Endothelial cell of umbilical vein (primary cell): ENCODE measurements at regions not wholly inside any gene's neighbourhood (a gene's known extent, or its start where the extent isn't known, plus 50 kb on each side); places are given as distances from the start of the nearest gene placed in this dataset.

Experiments
- BruUV-seq: library from RNA; stranded (reverse); fragments of 400-500 nt; replicated peaks from 2 replicates; lab custom pipeline; 2021; lab: Mats Ljungman, UMichigan
- CTCF ChIA-PET: fragments of 300-600, 350-600 bp; sonication (Branson Sonifier 250); formaldehyde crosslinking; loops from one replicate; lab custom pipeline; 2021; ENCODE audit warnings: antibody characterized with exemption, inconsistent platforms; lab: Charles Lee
- POLR2A ChIA-PET: fragments of 300-600, 350-600 bp; sonication (Branson Sonifier 250); formaldehyde crosslinking; loops from one replicate; lab custom pipeline; 2021; ENCODE audit warnings: antibody characterized with exemption, inconsistent platforms; lab: Charles Lee
- DNase-seq: peaks from one replicate; pipeline ENCODE4 v3.0.0-alpha.2; 2011; ENCODE audit warnings: low read depth, low spot score
- FAIRE-seq: peaks from 2 replicates; lab custom pipeline; 2011; peaks lifted over from hg19 to GRCh38; lab: Jason Lieb, UNC
- H2AFZ ChIP-seq: 2 replicates; pipeline ENCODE4 v1.6.0; 2012; ENCODE audit warnings: low read depth, low read length, control low read depth, inconsistent platforms
- H3K27ac ChIP-seq: 2 replicates; pipeline ENCODE4 v1.5.1; 2011; ENCODE audit warnings: low read depth, mild to moderate bottlenecking, control low read depth, low read length, moderate library complexity; ENCODE audit not compliant: insufficient read depth
- H3K27me3 ChIP-seq, 2 experiments: 2 replicates each; pipeline versions ENCODE4 v1.6.0 to v1.6.1; 2011; ENCODE audit warnings: low read length in 2 of 2, mixed read lengths in 1 of 2; ENCODE audit not compliant: control insufficient read depth in 2 of 2, insufficient read depth in 2 of 2
- H3K36me3 ChIP-seq, 2 experiments: 2 replicates in 1 of 2; 3 replicates in 1 of 2; pipeline ENCODE4 v1.5.1; 2011; ENCODE audit warnings: low read length in 2 of 2, mild to moderate bottlenecking in 1 of 2, moderate library complexity in 1 of 2; ENCODE audit not compliant: control insufficient read depth in 2 of 2, insufficient read depth in 2 of 2; ENCODE audit errors: extremely low read depth in 1 of 2
- H3K4me1 ChIP-seq: 3 replicates; pipeline ENCODE4 v1.5.1; 2011; ENCODE audit warnings: mild to moderate bottlenecking, low read length; ENCODE audit not compliant: control insufficient read depth, insufficient read depth; ENCODE audit errors: extremely low read depth
- H3K4me2 ChIP-seq: 2 replicates; pipeline ENCODE4 v1.6.1; 2011; ENCODE audit warnings: low read length, control low read depth, mixed read lengths; ENCODE audit not compliant: insufficient read depth
- H3K4me3 ChIP-seq, 3 experiments: fragments of 200-600 bp in 1 of 3; sonication (generic), shearing (Covaris generic) in 1 of 3; replicated peaks in 1 of 3; 2 replicates each; pipeline ENCODE4 v1.5.1; 2011 to 2016; ENCODE audit warnings: control low read depth in 3 of 3, low read length in 3 of 3, mild to moderate bottlenecking in 2 of 3, inconsistent platforms in 1 of 3, low read depth in 1 of 3, moderate library complexity in 1 of 3; ENCODE audit not compliant: insufficient read depth in 1 of 3
- H3K79me2 ChIP-seq: 2 replicates; pipeline ENCODE4 v1.6.0; 2012; ENCODE audit warnings: low read length, inconsistent platforms; ENCODE audit not compliant: control insufficient read depth, insufficient read depth
- H3K9ac ChIP-seq: replicated peaks from 2 replicates; pipeline ENCODE3; 2011; ENCODE audit warnings: low read length, control low read depth; ENCODE audit not compliant: insufficient read depth; ENCODE audit errors: extremely low read depth
- H3K9me1 ChIP-seq: replicated peaks from 3 replicates; pipeline ENCODE4 v1.6.0; 2011; ENCODE audit warnings: mild to moderate bottlenecking, low read length; ENCODE audit not compliant: control insufficient read depth, insufficient read depth; ENCODE audit errors: extremely low read depth
- H3K9me3 ChIP-seq: replicated peaks from 2 replicates; pipeline ENCODE4 v1.5.1; 2012; ENCODE audit warnings: low read length, inconsistent platforms; ENCODE audit not compliant: control insufficient read depth, insufficient read depth
- H4K20me1 ChIP-seq: replicated peaks from 2 replicates; pipeline ENCODE3; 2011; ENCODE audit warnings: mild to moderate bottlenecking, low read length; ENCODE audit not compliant: control insufficient read depth, insufficient read depth; ENCODE audit errors: extremely low read depth
- EZH2 ChIP-seq: IDR thresholded peaks from 2 replicates; pipeline ENCODE4 v1.6.1; 2012; ENCODE audit warnings: borderline replicate concordance, low read depth, mild to moderate bottlenecking, moderate library complexity, low read length, inconsistent platforms; ENCODE audit not compliant: severe bottlenecking
- FOS ChIP-seq: IDR thresholded peaks from 2 replicates; pipeline ENCODE4 v1.6.1; 2011; ENCODE audit warnings: mild to moderate bottlenecking, low read length, moderate library complexity, borderline replicate concordance; ENCODE audit not compliant: insufficient read depth
- GATA2 ChIP-seq: IDR thresholded peaks from 2 replicates; pipeline ENCODE4 v1.7.0; 2011; ENCODE audit warnings: low read depth, mild to moderate bottlenecking, moderate library complexity, mixed read lengths, low read length; ENCODE audit not compliant: insufficient read length, insufficient read depth
- JUN ChIP-seq: IDR thresholded peaks from 2 replicates; pipeline ENCODE4 v1.6.1; 2011; ENCODE audit warnings: borderline replicate concordance, low read depth; ENCODE audit not compliant: insufficient read length, insufficient read depth
- MYC ChIP-seq: IDR thresholded peaks from one replicate; pipeline ENCODE4 v1.6.1; 2011; ENCODE audit warnings: mild to moderate bottlenecking, low read depth, low read length
- POLR2A ChIP-seq: IDR thresholded peaks from 2 replicates; pipeline ENCODE4 v1.6.1; 2012; ENCODE audit warnings: low read depth, mild to moderate bottlenecking, control low read depth, low read length
- POLR2AphosphoS5 ChIP-seq: IDR thresholded peaks from 2 replicates; pipeline ENCODE4 v1.6.1; 2012; ENCODE audit warnings: low read depth, mild to moderate bottlenecking, control low read depth, low read length, moderate library complexity; ENCODE audit not compliant: insufficient read depth
- dilution Hi-C: fragments of 300-500 bp; cut with MboI; formaldehyde crosslinking; loops from one replicate; pipeline ENCODE4 v1.15.0; 2019; ENCODE audit warnings: low sequenced_read_pairs; ENCODE audit not compliant: extremely low pct_ligation_motif_present
- intact Hi-C: fragments of 100-400 bp; cut with micrococcal nuclease; formaldehyde crosslinking; loops from one replicate; pipeline ENCODE4 v1.10.0; 2022
- TF ChIP-seq, protein P1 (sequence below), 2 donors: IDR thresholded peaks; 1 replicate in 1 of 2; 2 replicates in 1 of 2; pipeline ENCODE4 v1.5.1; 2011; ENCODE audit warnings: low read length in 2 of 2, mild to moderate bottlenecking in 2 of 2, moderate library complexity in 2 of 2, control low read depth in 1 of 2, inconsistent platforms in 1 of 2, low read depth in 1 of 2; ENCODE audit not compliant: insufficient read depth in 1 of 2; ENCODE audit errors: extremely low read depth in 1 of 2
- TF ChIP-seq, protein P2 (sequence below): IDR thresholded peaks from 2 replicates; pipeline ENCODE4 v1.6.1; 2011; ENCODE audit not compliant: insufficient read depth, insufficient read length

DNA sequence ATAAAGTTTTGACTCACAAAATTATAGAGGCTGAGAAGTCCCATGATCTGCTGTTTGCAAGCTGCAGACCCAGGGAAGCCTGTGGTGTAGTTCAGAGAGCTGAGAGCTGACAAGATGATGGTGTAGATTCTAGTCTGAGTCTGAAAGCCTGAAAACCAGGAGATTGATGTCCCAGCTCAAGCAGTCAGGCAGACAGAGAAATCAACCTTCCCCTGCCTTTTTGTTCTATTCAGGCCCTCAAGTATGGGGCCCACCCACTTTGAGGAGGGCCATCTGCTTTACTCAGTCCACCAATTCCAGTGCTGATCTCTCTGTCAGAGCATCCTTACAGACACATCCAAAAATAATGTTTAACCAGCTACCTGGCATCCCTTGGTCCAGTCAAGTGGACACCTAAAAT lies 479.6 kb downstream of the STK39 start:
- Histone ChIP-seq H3K4me2 (no peak overlapping the region), H2AFZ (no peak overlapping the region), H3K79me2 (no peaks in the 10 kb centered on the region), H3K4me1 (no peaks in the 10 kb centered on the region), H3K27me3 (no peaks in the 10 kb centered on the region), H3K9ac (no peak overlapping the region), H4K20me1 (no peaks in the 10 kb centered on the region), H3K4me3 (no peak overlapping the region), H3K27ac (no peak overlapping the region), H3K9me1 (no peaks in the 10 kb centered on the region), H3K36me3 (no peaks in the 10 kb centered on the region), H3K9me3 (no peaks in the 10 kb centered on the region)
- ChIA-PET POLR2A (no interaction called here), CTCF (no interaction called here)
- dilution Hi-C loops (no loop called here), intact Hi-C loops (no loop called here)
- TF ChIP-seq, protein P1, sequence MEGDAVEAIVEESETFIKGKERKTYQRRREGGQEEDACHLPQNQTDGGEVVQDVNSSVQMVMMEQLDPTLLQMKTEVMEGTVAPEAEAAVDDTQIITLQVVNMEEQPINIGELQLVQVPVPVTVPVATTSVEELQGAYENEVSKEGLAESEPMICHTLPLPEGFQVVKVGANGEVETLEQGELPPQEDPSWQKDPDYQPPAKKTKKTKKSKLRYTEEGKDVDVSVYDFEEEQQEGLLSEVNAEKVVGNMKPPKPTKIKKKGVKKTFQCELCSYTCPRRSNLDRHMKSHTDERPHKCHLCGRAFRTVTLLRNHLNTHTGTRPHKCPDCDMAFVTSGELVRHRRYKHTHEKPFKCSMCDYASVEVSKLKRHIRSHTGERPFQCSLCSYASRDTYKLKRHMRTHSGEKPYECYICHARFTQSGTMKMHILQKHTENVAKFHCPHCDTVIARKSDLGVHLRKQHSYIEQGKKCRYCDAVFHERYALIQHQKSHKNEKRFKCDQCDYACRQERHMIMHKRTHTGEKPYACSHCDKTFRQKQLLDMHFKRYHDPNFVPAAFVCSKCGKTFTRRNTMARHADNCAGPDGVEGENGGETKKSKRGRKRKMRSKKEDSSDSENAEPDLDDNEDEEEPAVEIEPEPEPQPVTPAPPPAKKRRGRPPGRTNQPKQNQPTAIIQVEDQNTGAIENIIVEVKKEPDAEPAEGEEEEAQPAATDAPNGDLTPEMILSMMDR (IDR thresholded peaks at IDR 0.05; ENCODE audit: extremely low read depth in 1 of 2, insufficient read depth in 1 of 2, low read depth in 1 of 2, low read length in 2 of 2): no peak
- TF ChIP-seq POLR2AphosphoS5: no peak
- TF ChIP-seq MYC: no peak
- no peak for TF ChIP-seq FOS
- no peak for TF ChIP-seq JUN
- TF ChIP-seq POLR2A: no peak
- TF ChIP-seq GATA2: no peak
- TF ChIP-seq, protein P2, sequence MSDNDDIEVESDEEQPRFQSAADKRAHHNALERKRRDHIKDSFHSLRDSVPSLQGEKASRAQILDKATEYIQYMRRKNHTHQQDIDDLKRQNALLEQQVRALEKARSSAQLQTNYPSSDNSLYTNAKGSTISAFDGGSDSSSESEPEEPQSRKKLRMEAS: no peak
- no peak for TF ChIP-seq EZH2
- no TSS peak for BruUV-seq
- FAIRE-seq (no peak), DNase-seq (no peak)
